ENCODE measurements at regions not wholly inside any gene's neighbourhood (a gene's known extent, or its start where the extent isn't known, plus 50 kb on each side); places are given as distances from the start of the nearest gene placed in this dataset.

- DNase-seq, result no peak
Measured at GRCh38 chr2:37425408-37425807, 81.0 kb downstream of the QPCT start.

GRCh38 chr2:37427241-37427640, 82.8 kb downstream of the QPCT start:
- DNase-seq, result no peak

- DNase-seq, result no peak
Measured at GRCh38 chr2:37436323-37436722, 91.9 kb downstream of the QPCT start.

GRCh38 chr2:37439131-37439642, 94.8 kb downstream of the QPCT start:
- DNase-seq, result no peak

GRCh38 chr2:37441055-37441454, 96.6 kb downstream of the QPCT start:
- no peak for DNase-seq

GRCh38 chr2:37443082-37443481, 98.7 kb downstream of the QPCT start:
- DNase-seq, result no peak

- no peak for DNase-seq
Measured at GRCh38 chr2:37447446-37447845, 103.0 kb downstream of the QPCT start.

GRCh38 chr2:37448342-37449120, 104.1 kb downstream of the QPCT start:
- DNase-seq, result no peak

- no peak for DNase-seq
Measured at GRCh38 chr2:37449761-37450296, 105.4 kb downstream of the QPCT start.

GRCh38 chr2:37453027-37453426, 108.6 kb downstream of the QPCT start:
- DNase-seq, result no peak

- DNase-seq, result no peak
Measured at GRCh38 chr2:37454851-37455762, 110.7 kb downstream of the QPCT start.

- no peak for DNase-seq
Measured at GRCh38 chr2:37456479-37456878, 112.0 kb downstream of the QPCT start.

- no peak for DNase-seq
Measured at GRCh38 chr2:37457401-37457901, 113.0 kb downstream of the QPCT start.

- DNase-seq, result no peak
Measured at GRCh38 chr2:37458133-37458532, 113.7 kb downstream of the QPCT start.

- DNase-seq, result no peak
Measured at GRCh38 chr2:37459095-37459981, 114.9 kb downstream of the QPCT start.

GRCh38 chr2:37460896-37461229, 116.4 kb downstream of the QPCT start:
- DNase-seq, result no peak

- no peak for DNase-seq
Measured at GRCh38 chr2:37464067-37464466, 119.6 kb downstream of the QPCT start.

- DNase-seq, result no peak
Measured at GRCh38 chr2:37466533-37467222, 122.2 kb downstream of the QPCT start.

- DNase-seq, result no peak
Measured at GRCh38 chr2:37468170-37468569, 123.7 kb downstream of the QPCT start.

GRCh38 chr2:37469126-37469525, 124.7 kb downstream of the QPCT start:
- no peak for DNase-seq

- no peak for DNase-seq
Measured at GRCh38 chr2:37471104-37471503, 126.7 kb downstream of the QPCT start.

GRCh38 chr2:37471994-37472393, 127.6 kb downstream of the QPCT start:
- DNase-seq, result no peak

Measured in SHP77 treated with DMSO at 0.1 percent for 48 hours (cell line).